GM19372 (cell line): ENCODE measurements at regions not wholly inside any gene's neighbourhood (a gene's known extent, or its start where the extent isn't known, plus 50 kb on each side); places are given as distances from the start of the nearest gene placed in this dataset.

ENCODE experiments used
- ATAC-seq: cut with Tn5 transposase; IDR thresholded peaks from one replicate; pipeline ENCODE4 v1.9.1; 2021; ENCODE audit warnings: mild to moderate bottlenecking, low read depth, moderate library complexity; ENCODE audit not compliant: unreplicated experiment

GRCh38 chr21:17441370-17441769 is 71.5 kb upstream of the CXADR start:
- ATAC-seq: no peak

GRCh38 chr21:17442165-17442564 is 70.7 kb upstream of the CXADR start:
- no peak for ATAC-seq

GRCh38 chr21:17444828-17445227 is 68.0 kb upstream of the CXADR start:
- ATAC-seq: no peak

- no peak for ATAC-seq
Measured at GRCh38 chr21:17446737-17447136, 66.1 kb upstream of the CXADR start.

GRCh38 chr21:17449701-17450100 is 63.1 kb upstream of the CXADR start:
- no peak for ATAC-seq

- no peak for ATAC-seq
Measured at GRCh38 chr21:17451364-17451891, 61.4 kb upstream of the CXADR start.

- ATAC-seq: peak; percentile 69
Measured at GRCh38 chr21:17454315-17455027, 58.4 kb upstream of the CXADR start.

- ATAC-seq: peak; percentile 1
Measured at GRCh38 chr21:17455028-17455353, 57.9 kb upstream of the CXADR start.

- no peak for ATAC-seq
Measured at GRCh38 chr21:17455451-17455850, 57.4 kb upstream of the CXADR start.

- ATAC-seq: no peak
Measured at GRCh38 chr21:17458279-17458678, 54.6 kb upstream of the CXADR start.

- no peak for ATAC-seq
Measured at GRCh38 chr21:17460094-17460493, 52.7 kb upstream of the CXADR start.

- ATAC-seq: no peak
Measured at GRCh38 chr21:17461014-17461413, 51.8 kb upstream of the CXADR start.

GRCh38 chr21:17461582-17461981 is 51.3 kb upstream of the CXADR start:
- no peak for ATAC-seq

GRCh38 chr21:17462276-17462981 is 50.4 kb upstream of the CXADR start:
- no peak for ATAC-seq
